ENCODE measurements at regions not wholly inside any gene's neighbourhood (a gene's known extent, or its start where the extent isn't known, plus 50 kb on each side); places are given as distances from the start of the nearest gene placed in this dataset.

DNA sequence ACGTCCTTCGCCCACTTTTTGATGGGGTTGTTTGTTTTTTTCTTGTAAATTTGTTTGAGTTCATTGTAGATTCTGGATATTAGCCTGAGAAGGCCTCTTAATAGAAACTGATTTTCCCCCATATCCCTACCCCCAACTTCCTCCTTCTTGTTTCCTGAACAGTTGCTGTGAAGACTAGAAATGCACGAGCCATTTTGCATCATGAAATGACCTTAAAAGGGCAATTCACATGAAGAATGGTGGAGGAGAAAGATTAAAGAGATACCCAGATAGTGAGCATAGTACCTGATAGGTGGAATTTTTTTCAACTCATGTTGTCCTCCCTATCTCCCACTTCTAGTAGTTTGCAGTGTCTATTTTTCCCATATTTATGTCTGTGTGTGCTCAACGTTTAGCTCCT, 55.2 kb upstream of the KCNH8 start:
- no peak for DNase-seq (ENCODE audit: low read depth)

GRCh38 chr3:19077388-19077787, 70.9 kb upstream of the KCNH8 start:
- DNase-seq (ENCODE audit: low read depth) = no peak

GRCh38 chr3:19075037-19075436, 73.3 kb upstream of the KCNH8 start:
- DNase-seq (ENCODE audit: low read depth) = no peak

DNA sequence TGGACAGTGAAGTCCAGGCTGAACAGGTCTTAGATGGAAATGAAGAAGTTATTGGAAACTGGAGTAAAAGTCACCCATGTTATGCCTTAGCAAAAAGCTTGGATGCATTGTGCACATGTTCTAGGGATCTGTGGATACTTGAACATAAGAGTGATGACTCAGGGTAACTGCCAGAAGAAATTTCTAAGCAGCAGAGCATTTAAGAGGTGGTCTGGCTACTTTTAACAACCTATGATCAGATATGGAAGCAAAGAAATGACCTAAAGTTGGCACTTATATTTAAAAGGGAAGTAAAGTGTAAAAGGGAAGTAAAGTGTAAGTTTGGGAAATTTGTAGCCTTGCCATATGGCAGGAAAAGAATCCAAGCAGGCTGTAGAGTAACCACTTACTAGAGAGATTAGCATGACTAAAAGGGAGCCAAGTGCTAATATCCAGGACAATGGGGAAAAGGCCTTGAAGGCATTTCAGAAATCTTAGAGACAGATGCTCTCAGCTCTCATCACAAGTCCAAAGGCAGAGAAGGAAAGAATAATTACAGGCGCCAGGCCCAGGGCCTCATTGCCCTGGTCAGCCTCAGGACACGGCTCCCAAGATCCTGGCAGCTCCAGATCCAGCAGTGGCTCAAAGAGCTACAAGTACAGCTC, 73.9 kb upstream of the KCNH8 start:
- no peak for DNase-seq (ENCODE audit: low read depth)

DNA sequence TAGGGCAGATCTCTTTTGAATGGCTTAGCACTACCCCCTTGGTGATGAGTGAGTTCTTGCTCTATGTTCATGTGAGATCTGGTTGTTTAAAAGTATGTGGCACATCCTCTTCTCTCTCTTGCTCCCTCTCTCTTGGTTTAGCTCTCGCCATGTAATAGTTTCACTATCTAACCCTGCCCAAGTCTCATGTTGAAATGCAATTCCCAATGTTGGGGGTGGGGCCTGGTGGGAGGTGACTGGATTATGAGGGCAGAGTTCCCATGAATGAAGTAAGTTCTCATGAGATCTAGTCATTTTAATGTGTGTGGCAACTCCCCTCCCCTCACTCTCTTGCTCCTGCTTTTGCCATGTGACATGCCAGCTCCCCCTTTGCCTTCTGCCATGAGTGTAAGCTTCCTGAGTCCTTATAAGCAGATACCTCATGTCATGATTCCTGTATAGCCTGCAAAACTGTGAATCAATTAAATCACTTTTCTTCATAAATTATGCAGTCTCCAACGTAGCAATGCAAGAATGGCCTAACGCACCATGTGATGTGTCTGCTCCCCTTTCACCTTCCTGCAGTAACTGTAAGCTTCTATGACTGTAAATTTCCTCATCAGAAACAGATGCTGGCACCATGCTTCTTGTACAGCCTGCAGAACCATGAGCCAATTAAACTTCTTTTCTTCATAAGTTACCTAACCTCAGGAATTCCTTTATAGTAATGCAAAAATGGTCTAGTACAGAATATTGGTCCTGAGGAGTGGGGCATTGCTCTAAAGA, 74.8 kb upstream of the KCNH8 start:
- no peak for DNase-seq (ENCODE audit: low read depth)

GRCh38 chr3:19070325-19070724, 78.0 kb upstream of the KCNH8 start:
- DNase-seq (ENCODE audit: low read depth) = no peak

- no peak for DNase-seq (ENCODE audit: low read depth)
Observed at GRCh38 chr3:19065027-19065426, 83.3 kb upstream of the KCNH8 start.

DNA sequence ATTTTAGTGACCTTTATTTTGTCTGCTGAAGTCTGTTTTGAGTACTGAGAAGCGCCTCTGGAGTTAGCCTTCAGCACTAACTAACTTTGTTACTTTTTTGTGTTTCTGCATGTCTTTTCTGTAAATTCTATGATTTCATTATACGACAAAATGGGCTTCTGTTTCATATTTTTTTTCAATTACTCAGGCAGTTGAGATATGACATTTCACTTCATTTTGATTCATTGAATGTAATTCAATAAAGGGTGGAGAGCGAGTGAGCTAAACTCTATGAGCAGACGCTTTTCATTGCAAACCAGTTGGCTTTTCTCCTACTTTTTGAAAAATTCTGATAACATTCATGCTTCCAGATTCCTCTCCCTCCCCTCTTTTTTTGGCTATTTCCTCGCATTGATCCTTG, 84.4 kb upstream of the KCNH8 start:
- no peak for DNase-seq (ENCODE audit: low read depth)

- no peak for DNase-seq (ENCODE audit: low read depth)
Observed at GRCh38 chr3:19060404-19060803, 87.9 kb upstream of the KCNH8 start.

DNA sequence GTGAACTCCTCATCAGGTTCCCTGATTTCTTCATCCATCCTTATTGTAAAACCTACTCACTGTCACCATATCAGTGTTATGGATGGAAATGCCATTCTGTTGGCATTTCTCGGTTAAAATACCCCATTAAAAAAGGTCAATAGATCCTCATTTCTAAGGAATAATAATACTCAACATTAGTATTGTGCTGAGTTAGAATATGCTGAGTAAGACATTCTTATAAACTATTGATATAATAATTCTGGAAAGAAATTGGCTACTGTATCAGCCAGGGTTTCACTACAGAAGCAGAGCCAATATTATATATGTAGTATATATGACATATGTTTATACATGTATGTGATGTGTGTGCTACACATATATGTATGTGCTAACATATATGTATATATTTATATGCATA, 95.4 kb upstream of the KCNH8 start:
- no peak for DNase-seq (ENCODE audit: low read depth)

GRCh38 chr3:19046440-19046839, 101.9 kb upstream of the KCNH8 start:
- no peak for DNase-seq (ENCODE audit: low read depth)

DNA sequence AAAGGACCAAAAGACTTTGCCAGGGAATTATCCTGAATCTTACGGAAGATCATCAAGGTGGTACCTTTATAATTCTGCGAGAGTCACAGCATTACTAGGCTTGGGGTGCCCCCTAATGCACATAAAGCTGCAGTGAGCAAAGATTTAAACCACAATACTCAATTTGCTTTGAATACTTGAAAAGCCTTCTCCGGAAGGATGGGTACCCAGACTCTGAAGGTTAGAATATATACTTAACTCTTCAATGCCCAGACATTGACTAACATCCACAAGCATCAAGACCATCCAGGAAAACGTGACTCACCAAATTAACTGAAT, 117.8 kb upstream of the KCNH8 start:
- no peak for DNase-seq (ENCODE audit: low read depth)

- DNase-seq (ENCODE audit: low read depth) = no peak
Observed at GRCh38 chr3:19029837-19030521, 118.3 kb upstream of the KCNH8 start.

GRCh38 chr3:19025441-19025840, 122.9 kb upstream of the KCNH8 start:
- no peak for DNase-seq (ENCODE audit: low read depth)

DNA sequence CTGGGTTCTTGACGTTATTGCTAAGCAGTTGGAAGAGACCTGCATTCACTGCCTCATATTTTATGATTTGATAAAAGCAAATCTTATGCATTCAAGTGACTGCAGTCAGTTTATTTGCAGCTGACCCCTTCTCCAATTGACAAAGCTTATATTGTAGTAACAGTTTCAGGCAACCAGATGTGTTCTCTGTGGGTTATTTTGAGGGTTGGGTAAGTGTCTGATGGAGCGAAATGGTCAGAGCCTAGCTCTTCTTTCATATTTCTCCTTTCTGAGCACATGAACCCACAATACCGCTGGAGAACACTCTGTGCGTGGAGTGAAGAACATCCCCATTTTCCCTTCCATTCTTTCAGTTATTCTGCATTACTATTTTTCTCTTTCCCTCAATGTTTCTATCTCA, 125.8 kb upstream of the KCNH8 start:
- no peak for DNase-seq (ENCODE audit: low read depth)

GRCh38 chr3:19016851-19017250, 131.5 kb upstream of the KCNH8 start:
- DNase-seq (ENCODE audit: low read depth) = no peak

DNA sequence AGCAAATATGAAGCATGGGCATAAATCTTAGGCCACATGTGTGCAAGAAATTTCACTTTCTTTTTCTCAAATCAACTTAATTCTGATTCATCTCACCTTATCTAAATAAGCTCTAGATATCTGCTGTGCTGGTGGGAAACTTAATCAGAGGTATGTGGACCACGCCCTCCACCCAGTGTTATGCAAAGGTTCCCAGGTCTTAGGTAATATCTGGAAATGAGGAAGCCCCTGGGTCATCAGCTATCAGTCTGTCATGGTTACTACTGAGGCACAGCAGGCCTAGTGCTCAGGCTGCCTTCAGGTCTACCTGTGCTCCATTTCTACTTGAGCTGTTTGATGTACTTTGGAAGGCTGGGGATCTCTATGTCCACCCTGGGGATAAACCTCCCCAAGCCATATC, 134.4 kb upstream of the KCNH8 start:
- no peak for DNase-seq (ENCODE audit: low read depth)

GRCh38 chr3:19012846-19013245, 135.5 kb upstream of the KCNH8 start:
- no peak for DNase-seq (ENCODE audit: low read depth)

DNA sequence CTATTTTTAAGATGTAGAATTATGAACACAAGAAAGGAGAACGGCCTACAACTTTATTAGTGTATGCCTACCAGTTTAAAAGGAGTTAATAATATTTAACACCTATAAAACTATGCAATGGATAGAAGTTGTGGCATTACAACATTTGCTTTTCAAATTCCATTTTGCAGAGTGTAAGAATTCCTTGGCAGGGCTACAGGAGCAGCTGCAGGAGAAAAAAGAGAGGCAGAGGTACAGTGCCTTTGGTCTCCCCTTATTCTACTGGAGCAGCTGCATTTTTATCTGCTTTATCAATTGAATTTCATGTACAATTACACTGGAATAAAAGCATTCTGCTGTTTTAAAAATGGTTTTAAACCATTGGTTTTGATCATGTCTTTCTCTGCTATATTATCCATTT, 145.7 kb upstream of the KCNH8 start:
- no peak for DNase-seq (ENCODE audit: low read depth)

- DNase-seq (ENCODE audit: low read depth) = no peak
Observed at GRCh38 chr3:18998069-18998468, 150.2 kb upstream of the KCNH8 start.

- no peak for DNase-seq (ENCODE audit: low read depth)
Observed at GRCh38 chr3:18992709-18993108, 155.6 kb upstream of the KCNH8 start.

- no peak for DNase-seq (ENCODE audit: low read depth)
Observed at GRCh38 chr3:18989237-18989795, 159.0 kb upstream of the KCNH8 start.

DNA sequence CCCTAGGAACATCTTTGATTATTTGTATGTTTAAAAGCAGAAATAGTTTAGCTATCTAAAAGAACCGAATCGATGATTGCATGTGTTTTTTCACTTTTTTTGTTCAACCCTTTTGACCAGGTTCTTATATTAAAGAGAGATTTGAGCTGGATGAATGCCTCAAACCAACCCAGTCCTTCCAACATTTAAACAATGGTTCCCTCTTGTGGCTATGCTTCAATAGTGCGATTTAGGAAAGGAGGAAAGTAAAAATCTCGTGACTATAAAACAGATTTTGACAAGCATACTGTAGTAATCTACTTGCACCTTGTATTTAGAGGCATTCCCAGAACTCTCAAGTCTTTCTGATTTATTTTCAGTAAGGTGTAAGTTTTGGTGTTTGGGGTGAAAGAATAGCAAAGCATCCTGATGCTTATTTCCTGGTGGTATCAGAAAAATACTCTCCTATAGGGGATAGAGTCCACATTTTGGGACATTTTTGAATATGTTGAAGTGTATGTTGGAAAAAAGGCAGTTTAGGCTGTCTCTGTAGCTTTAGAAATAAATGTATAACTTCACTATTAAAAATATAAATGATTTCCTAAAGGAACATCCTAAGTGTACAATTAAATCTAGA, 159.6 kb upstream of the KCNH8 start:
- DNase-seq (ENCODE audit: low read depth) = no peak
